ENCODE measurements at regions not wholly inside any gene's neighbourhood (a gene's known extent, or its start where the extent isn't known, plus 50 kb on each side); places are given as distances from the start of the nearest gene placed in this dataset.

DNA sequence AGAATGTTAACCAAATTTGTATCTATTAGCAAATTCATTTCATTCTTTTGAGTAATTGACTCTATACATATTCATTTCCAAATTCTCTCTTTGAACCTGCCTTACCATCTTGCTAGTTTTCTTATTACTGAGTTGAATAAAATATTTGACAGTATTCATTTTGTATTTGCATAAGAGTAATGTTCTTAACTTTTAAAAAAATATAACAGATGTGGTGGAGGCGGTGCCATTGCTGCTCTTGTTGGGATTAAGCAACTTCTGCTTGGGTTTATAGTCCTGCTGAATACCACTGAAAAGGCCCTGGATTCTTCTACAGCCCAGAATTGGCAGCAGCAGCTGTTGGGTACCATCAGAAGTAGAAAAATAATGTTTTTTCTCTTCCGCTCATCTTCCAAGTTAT is 148.9 kb upstream of the PEX5L start:
- DNase-seq (ENCODE audit: low read depth), result no peak
- peaks cover 18% of the 10 kb centered on the region for H3K4me1 ChIP-seq (ENCODE audit: control insufficient read depth, insufficient read depth, low read length)
- H3K9me3 ChIP-seq (ENCODE audit: control insufficient read depth, low read length), result no peaks in the 10 kb centered on the region

DNA sequence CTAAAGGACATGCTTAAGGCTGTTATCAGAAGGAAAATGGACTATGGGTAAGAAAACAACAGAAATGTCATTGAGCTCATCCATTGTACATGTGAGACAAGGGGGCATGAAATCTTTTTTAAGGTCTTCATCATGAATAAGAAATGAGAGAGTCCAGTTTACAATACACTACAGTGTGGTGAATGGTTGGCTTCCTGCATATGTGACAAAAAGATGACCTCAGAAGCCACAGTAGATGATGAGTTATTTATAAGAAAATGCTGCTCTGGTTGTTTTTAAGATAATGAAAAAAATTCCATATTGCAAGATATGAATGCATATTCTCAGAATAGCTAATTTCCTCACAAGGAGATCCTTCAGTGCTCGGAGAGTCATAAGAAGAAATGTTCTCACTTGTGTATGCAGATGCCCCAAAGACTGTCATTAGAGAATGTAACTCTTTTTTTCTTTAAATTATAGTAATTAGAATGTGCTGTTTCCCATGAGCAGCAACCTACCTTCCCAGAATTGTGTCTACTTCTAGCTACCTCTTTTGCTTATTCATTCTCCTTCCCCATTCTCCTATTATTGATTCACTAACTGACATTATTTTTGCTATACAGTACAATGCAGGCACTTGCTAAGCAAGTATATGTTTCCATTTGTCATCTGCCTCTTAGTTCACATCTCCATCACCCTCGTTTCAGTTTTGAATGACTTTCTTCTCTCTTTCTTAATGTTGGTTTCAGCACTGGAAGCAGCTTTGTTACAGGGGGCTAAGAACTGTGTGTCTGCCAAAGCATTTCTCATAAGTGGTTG is 152.0 kb upstream of the PEX5L start:
- Histone ChIP-seq H3K36me3 (ENCODE audit: control insufficient read depth, insufficient read depth, low read length, severe bottlenecking) (no peaks in the 10 kb centered on the region), H3K9me3 (ENCODE audit: control insufficient read depth, low read length) (no peaks in the 10 kb centered on the region), H3K27me3 (replicated peaks; ENCODE audit: control insufficient read depth, insufficient read depth, low read length) (no peaks in the 10 kb centered on the region), H3K4me3 (ENCODE audit: low read length) (no peak overlapping the region), H3K9ac (ENCODE audit: low read length) (no peak overlapping the region), H3K4me1 (ENCODE audit: control insufficient read depth, insufficient read depth, low read length) (peaks cover 11% of the 10 kb centered on the region)
- DNase-seq (ENCODE audit: low read depth), result no peak

More for the DNA sequence above, 148.9 kb upstream of the PEX5L start:
- H3K27me3 ChIP-seq (replicated peaks; ENCODE audit: control insufficient read depth, insufficient read depth, low read length), result no peaks in the 10 kb centered on the region
- no peaks in the 10 kb centered on the region for H3K36me3 ChIP-seq (ENCODE audit: control insufficient read depth, insufficient read depth, low read length, severe bottlenecking)
- H3K4me3 ChIP-seq (ENCODE audit: low read length), result no peak overlapping the region
- H3K9ac ChIP-seq (ENCODE audit: low read length), result no peak overlapping the region

DNA sequence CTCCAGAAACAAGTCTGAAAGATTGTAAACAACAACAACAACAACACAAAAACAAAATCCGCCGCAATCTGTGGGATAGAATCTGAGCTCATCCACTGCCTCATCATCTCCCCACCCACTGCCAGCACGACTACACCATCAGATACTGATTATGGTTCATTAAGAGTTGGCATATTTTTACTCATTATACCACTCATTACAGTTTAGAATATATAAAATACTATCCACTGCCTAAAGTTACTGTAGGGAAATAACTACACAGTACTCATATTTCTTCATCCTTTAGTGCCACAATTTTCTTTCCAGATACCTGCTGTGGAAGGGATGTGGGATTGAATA is 152.5 kb upstream of the PEX5L start:
- Histone ChIP-seq H3K9me3 (ENCODE audit: control insufficient read depth, low read length) (no peaks in the 10 kb centered on the region), H3K36me3 (ENCODE audit: control insufficient read depth, insufficient read depth, low read length, severe bottlenecking) (no peaks in the 10 kb centered on the region), H3K9ac (ENCODE audit: low read length) (no peak overlapping the region), H3K27me3 (replicated peaks; ENCODE audit: control insufficient read depth, insufficient read depth, low read length) (no peaks in the 10 kb centered on the region), H3K4me3 (ENCODE audit: low read length) (no peak overlapping the region), H3K4me1 (ENCODE audit: control insufficient read depth, insufficient read depth, low read length) (peaks cover 11% of the 10 kb centered on the region)
- no peak for DNase-seq (ENCODE audit: low read depth)

DNA sequence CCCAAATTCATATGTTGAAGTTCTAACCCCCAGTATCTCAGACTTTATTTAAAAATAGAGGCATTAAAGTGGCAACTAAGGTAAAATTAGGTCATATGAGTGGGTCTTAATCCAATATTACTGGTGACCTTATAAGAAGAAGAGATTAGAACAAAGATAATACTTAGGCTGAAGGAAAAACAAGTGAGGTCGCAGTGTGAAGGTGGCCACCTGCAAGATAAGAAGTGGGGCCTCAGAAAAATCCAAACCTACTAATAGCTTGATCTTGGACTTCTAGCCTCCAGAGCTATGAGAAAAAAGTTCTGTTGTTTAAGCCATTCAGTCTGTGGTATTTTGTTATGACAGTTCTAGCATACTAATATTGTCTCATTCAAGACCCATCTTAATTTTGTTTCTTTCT is 159.9 kb upstream of the PEX5L start:
- no peak overlapping the region for H3K4me3 ChIP-seq (ENCODE audit: low read length)
- H3K27me3 ChIP-seq (replicated peaks; ENCODE audit: control insufficient read depth, insufficient read depth, low read length), result no peaks in the 10 kb centered on the region
- H3K36me3 ChIP-seq (ENCODE audit: control insufficient read depth, insufficient read depth, low read length, severe bottlenecking), result no peaks in the 10 kb centered on the region
- no peaks in the 10 kb centered on the region for H3K9me3 ChIP-seq (ENCODE audit: control insufficient read depth, low read length)
- peaks cover 9% of the 10 kb centered on the region for H3K4me1 ChIP-seq (ENCODE audit: control insufficient read depth, insufficient read depth, low read length)
- no peak for DNase-seq (ENCODE audit: low read depth)
- no peak overlapping the region for H3K9ac ChIP-seq (ENCODE audit: low read length)

DNA sequence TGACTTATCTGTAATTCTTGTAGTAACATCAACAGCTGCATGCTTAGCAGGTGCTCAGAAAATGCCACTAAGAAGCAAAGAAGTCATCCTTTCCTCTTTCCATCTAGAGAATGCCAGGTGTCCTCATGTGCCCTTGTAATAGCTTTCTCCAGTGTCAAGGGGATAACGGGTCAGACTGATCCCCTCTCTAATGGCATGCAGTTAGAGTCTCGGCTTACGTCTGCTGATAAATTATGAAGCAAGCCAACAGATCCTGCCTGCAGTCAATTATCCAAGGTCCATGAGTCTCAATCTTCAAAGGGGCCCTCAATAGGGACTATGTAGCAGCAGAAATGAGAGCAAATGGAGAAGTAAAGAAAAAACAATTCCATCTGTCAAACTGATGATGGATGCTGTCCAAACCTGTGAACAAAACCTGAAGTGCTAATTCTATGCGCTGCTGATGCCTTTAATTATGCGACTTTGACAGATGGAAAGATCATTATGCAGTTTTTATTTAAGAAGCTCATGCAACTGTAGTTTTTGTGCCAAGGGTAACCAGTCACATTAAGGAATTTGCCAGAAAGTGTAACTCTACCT is 162.8 kb upstream of the PEX5L start:
- DNase-seq (ENCODE audit: low read depth), result no peak
- Histone ChIP-seq H3K9ac (ENCODE audit: low read length) (no peak overlapping the region), H3K9me3 (ENCODE audit: control insufficient read depth, low read length) (no peaks in the 10 kb centered on the region), H3K36me3 (ENCODE audit: control insufficient read depth, insufficient read depth, low read length, severe bottlenecking) (no peaks in the 10 kb centered on the region), H3K27me3 (replicated peaks; ENCODE audit: control insufficient read depth, insufficient read depth, low read length) (no peaks in the 10 kb centered on the region), H3K4me1 (ENCODE audit: control insufficient read depth, insufficient read depth, low read length) (peaks cover 9% of the 10 kb centered on the region), H3K4me3 (ENCODE audit: low read length) (no peak overlapping the region)

GRCh38 chr3:180215866-180216265 is 179.1 kb upstream of the PEX5L start:
- DNase-seq (ENCODE audit: low read depth), result no peak
- H3K27me3 ChIP-seq (replicated peaks; ENCODE audit: control insufficient read depth, insufficient read depth, low read length), result no peaks in the 10 kb centered on the region
- no peaks in the 10 kb centered on the region for H3K4me1 ChIP-seq (ENCODE audit: control insufficient read depth, insufficient read depth, low read length)
- H3K9me3 ChIP-seq (ENCODE audit: control insufficient read depth, low read length), result peaks cover 17% of the 10 kb centered on the region
- H3K9ac ChIP-seq (ENCODE audit: low read length), result no peak overlapping the region
- no peaks in the 10 kb centered on the region for H3K36me3 ChIP-seq (ENCODE audit: control insufficient read depth, insufficient read depth, low read length, severe bottlenecking)
- H3K4me3 ChIP-seq (ENCODE audit: low read length), result no peak overlapping the region

DNA sequence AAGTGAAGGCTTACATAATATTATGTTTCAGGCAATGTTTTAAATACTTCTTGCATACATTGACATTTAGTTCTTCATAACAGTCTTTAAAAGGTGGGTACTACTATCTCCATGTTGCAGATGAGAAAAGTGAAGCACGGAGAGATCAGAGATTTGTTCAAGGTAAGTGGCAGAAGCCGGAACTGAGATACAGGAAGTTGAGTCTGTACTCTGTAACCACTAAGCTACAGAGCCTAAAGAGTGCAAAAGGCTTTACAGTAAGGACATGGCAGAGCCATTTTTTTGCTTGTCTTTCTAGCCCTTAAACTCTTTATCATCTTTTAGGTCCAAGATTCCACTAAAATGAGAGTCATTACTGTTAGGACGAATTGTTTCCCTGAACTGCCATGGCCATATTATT is 186.5 kb upstream of the PEX5L start:
- Histone ChIP-seq H3K4me1 (ENCODE audit: control insufficient read depth, insufficient read depth, low read length) (no peaks in the 10 kb centered on the region), H3K36me3 (ENCODE audit: control insufficient read depth, insufficient read depth, low read length, severe bottlenecking) (no peaks in the 10 kb centered on the region), H3K27me3 (replicated peaks; ENCODE audit: control insufficient read depth, insufficient read depth, low read length) (no peaks in the 10 kb centered on the region), H3K9me3 (ENCODE audit: control insufficient read depth, low read length) (peaks cover 33% of the 10 kb centered on the region), H3K4me3 (ENCODE audit: low read length) (no peak overlapping the region), H3K9ac (ENCODE audit: low read length) (no peak overlapping the region)
- DNase-seq (ENCODE audit: low read depth), result no peak

DNA sequence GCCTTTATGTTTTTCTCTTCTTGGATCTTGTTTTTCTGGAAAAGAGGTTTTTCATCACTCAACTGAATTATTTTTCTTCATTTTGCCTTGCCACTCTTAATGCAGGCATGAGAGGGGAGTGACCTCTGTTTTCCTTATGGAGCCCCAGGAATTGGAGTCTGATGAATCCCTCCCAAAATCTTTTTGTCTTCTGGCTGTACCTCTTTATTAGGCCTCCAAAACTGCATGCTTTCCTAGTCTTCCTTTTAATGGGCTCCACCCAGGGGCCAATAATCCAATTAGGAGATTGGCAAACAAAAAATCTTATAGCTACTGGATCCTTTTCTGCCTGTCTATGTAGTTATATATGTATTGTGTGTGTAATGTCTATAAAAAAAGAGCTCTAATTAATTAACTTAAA is 192.4 kb upstream of the PEX5L start:
- Histone ChIP-seq H3K9me3 (ENCODE audit: control insufficient read depth, low read length) (peaks cover 51% of the 10 kb centered on the region), H3K4me3 (ENCODE audit: low read length) (no peak overlapping the region), H3K4me1 (ENCODE audit: control insufficient read depth, insufficient read depth, low read length) (no peaks in the 10 kb centered on the region), H3K9ac (ENCODE audit: low read length) (no peak overlapping the region), H3K27me3 (replicated peaks; ENCODE audit: control insufficient read depth, insufficient read depth, low read length) (no peaks in the 10 kb centered on the region), H3K36me3 (ENCODE audit: control insufficient read depth, insufficient read depth, low read length, severe bottlenecking) (no peaks in the 10 kb centered on the region)
- no peak for DNase-seq (ENCODE audit: low read depth)

GRCh38 chr3:180239939-180240338 is 203.2 kb upstream of the PEX5L start:
- Histone ChIP-seq H3K4me1 (ENCODE audit: control insufficient read depth, insufficient read depth, low read length) (no peaks in the 10 kb centered on the region), H3K4me3 (ENCODE audit: low read length) (no peak overlapping the region), H3K9ac (ENCODE audit: low read length) (no peak overlapping the region), H3K9me3 (ENCODE audit: control insufficient read depth, low read length) (no peaks in the 10 kb centered on the region), H3K27me3 (replicated peaks; ENCODE audit: control insufficient read depth, insufficient read depth, low read length) (no peaks in the 10 kb centered on the region), H3K36me3 (ENCODE audit: control insufficient read depth, insufficient read depth, low read length, severe bottlenecking) (no peaks in the 10 kb centered on the region)
- DNase-seq (ENCODE audit: low read depth), result no peak

DNA sequence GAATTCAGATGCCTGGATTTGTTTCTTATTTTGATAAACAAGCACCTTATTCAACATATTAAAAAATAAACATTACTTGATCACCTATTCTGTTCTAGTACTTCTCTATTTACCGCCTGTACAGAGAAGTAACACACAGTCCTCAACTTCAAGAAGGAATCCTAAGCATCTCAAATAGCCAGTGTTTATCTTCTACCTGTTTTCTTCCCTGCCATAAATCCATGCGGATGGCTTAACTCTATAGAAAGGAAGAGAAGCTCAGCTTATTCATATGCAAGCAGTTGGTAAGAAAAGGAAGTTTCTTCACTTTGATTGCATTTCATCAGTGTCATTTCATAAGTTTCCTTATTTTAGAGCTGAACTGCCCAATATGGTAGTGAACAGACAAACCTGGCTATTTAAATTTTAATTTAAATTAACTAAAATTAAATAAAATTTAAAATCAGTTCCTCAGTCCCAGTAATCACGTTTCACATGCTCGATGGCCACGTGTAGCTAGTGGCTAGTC is 210.0 kb upstream of the PEX5L start:
- Histone ChIP-seq H3K27me3 (replicated peaks; ENCODE audit: control insufficient read depth, insufficient read depth, low read length) (no peaks in the 10 kb centered on the region), H3K9me3 (ENCODE audit: control insufficient read depth, low read length) (no peaks in the 10 kb centered on the region), H3K4me1 (ENCODE audit: control insufficient read depth, insufficient read depth, low read length) (no peaks in the 10 kb centered on the region), H3K36me3 (ENCODE audit: control insufficient read depth, insufficient read depth, low read length, severe bottlenecking) (no peaks in the 10 kb centered on the region), H3K4me3 (ENCODE audit: low read length) (no peak overlapping the region), H3K9ac (ENCODE audit: low read length) (no peak overlapping the region)
- no peak for DNase-seq (ENCODE audit: low read depth)

- Histone ChIP-seq H3K4me1 (ENCODE audit: control insufficient read depth, insufficient read depth, low read length) (peaks cover 8% of the 10 kb centered on the region), H3K36me3 (ENCODE audit: control insufficient read depth, insufficient read depth, low read length, severe bottlenecking) (no peaks in the 10 kb centered on the region), H3K9me3 (ENCODE audit: control insufficient read depth, low read length) (no peaks in the 10 kb centered on the region), H3K4me3 (ENCODE audit: low read length) (no peak overlapping the region), H3K9ac (ENCODE audit: low read length) (no peak overlapping the region), H3K27me3 (replicated peaks; ENCODE audit: control insufficient read depth, insufficient read depth, low read length) (no peaks in the 10 kb centered on the region)
- DNase-seq (ENCODE audit: low read depth), result no peak
These were observed 213.4 kb upstream of the PEX5L start for GRCh38 chr3:180250172-180250571.
